Osteoblast (primary cell): ENCODE measurements at regions not wholly inside any gene's neighbourhood (a gene's known extent, or its start where the extent isn't known, plus 50 kb on each side); places are given as distances from the start of the nearest gene placed in this dataset.
A peak's percentile ranks its signal among the peaks of the same experiment; 100 is the strongest.

ENCODE experiments used
- DNase-seq: peaks from one replicate; pipeline ENCODE4 v3.0.0; 2011; ENCODE audit warnings: low spot score, mixed read lengths; ENCODE audit not compliant: insufficient read length; ENCODE audit errors: missing footprints
- H2AFZ ChIP-seq: 2 replicates; pipeline ENCODE4 v1.6.0; 2011; ENCODE audit warnings: mild to moderate bottlenecking, low read length
- H3K27ac ChIP-seq: 2 replicates; pipeline ENCODE4 v1.5.1; 2011; ENCODE audit warnings: mild to moderate bottlenecking, low read depth, low read length, moderate library complexity
- H3K27me3 ChIP-seq: 2 replicates; pipeline ENCODE4 v1.6.0; 2012; ENCODE audit warnings: mild to moderate bottlenecking, control low read depth, inconsistent platforms, low read length, moderate library complexity; ENCODE audit not compliant: insufficient read depth
- H3K36me3 ChIP-seq: 2 replicates; pipeline ENCODE4 v1.5.1; 2011; ENCODE audit warnings: mild to moderate bottlenecking, low read length, control low read depth, moderate library complexity; ENCODE audit not compliant: insufficient read depth
- H3K4me1 ChIP-seq: 2 replicates; pipeline ENCODE4 v1.5.1; 2011; ENCODE audit warnings: mild to moderate bottlenecking, low read length, control low read depth, moderate library complexity; ENCODE audit not compliant: insufficient read depth
- H3K4me2 ChIP-seq: 2 replicates; pipeline ENCODE4 v1.6.0; 2011; ENCODE audit warnings: mild to moderate bottlenecking, low read length; ENCODE audit not compliant: insufficient read depth
- H3K4me3 ChIP-seq: fragments of 200-600 bp; sonication (generic); 3 replicates; pipeline ENCODE4 v1.5.1; 2012; ENCODE audit warnings: mild to moderate bottlenecking, low read length, inconsistent platforms; ENCODE audit not compliant: insufficient read depth
- H3K79me2 ChIP-seq: 2 replicates; pipeline ENCODE4 v1.6.0; 2012; ENCODE audit warnings: mild to moderate bottlenecking, low read length, control low read depth, inconsistent platforms; ENCODE audit not compliant: insufficient read depth
- H3K9me3 ChIP-seq: 2 replicates; pipeline ENCODE4 v1.5.1; 2011; ENCODE audit warnings: low read depth, low read length, control low read depth
- H4K20me1 ChIP-seq: 2 replicates; pipeline ENCODE4 v1.6.0; 2012; ENCODE audit warnings: mild to moderate bottlenecking, low read length, control low read depth; ENCODE audit not compliant: insufficient read depth
- TF ChIP-seq, protein P1 (sequence below): IDR thresholded peaks from 2 replicates; pipeline ENCODE4 v1.5.1; 2011; ENCODE audit warnings: mild to moderate bottlenecking, low read depth, low read length, moderate library complexity; ENCODE audit errors: extremely low read depth

DNA sequence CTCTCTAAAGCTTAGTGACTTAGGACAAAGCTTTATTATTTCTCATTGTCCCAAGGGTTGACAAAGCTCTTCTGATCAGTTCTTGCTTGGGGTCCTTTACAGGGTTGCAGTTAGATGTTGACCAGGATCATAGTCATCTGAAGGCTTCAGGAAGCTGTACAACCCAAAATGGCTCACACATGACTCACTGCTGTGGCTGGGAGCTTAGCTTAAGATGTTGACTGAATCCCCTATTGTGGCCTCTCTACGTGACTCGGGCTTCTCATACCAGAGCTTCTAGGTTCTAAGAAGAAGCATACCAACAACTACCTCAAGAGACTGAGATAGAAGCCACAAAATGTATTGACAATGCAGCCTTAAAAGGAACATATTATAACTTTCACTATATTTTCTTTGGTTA, 569.6 kb upstream of the ROBO2 start:
- Histone ChIP-seq H3K4me1 (no peaks in the 10 kb centered on the region), H4K20me1 (no peaks in the 10 kb centered on the region), H3K9me3 (no peaks in the 10 kb centered on the region), H3K79me2 (no peaks in the 10 kb centered on the region), H3K27me3 (no peaks in the 10 kb centered on the region), H3K36me3 (no peaks in the 10 kb centered on the region), H2AFZ (no peak overlapping the region), H3K4me3 (no peak overlapping the region), H3K4me2 (no peak overlapping the region), H3K27ac (no peak overlapping the region)
- DNase-seq: peak; percentile 45
- TF ChIP-seq, protein P1, sequence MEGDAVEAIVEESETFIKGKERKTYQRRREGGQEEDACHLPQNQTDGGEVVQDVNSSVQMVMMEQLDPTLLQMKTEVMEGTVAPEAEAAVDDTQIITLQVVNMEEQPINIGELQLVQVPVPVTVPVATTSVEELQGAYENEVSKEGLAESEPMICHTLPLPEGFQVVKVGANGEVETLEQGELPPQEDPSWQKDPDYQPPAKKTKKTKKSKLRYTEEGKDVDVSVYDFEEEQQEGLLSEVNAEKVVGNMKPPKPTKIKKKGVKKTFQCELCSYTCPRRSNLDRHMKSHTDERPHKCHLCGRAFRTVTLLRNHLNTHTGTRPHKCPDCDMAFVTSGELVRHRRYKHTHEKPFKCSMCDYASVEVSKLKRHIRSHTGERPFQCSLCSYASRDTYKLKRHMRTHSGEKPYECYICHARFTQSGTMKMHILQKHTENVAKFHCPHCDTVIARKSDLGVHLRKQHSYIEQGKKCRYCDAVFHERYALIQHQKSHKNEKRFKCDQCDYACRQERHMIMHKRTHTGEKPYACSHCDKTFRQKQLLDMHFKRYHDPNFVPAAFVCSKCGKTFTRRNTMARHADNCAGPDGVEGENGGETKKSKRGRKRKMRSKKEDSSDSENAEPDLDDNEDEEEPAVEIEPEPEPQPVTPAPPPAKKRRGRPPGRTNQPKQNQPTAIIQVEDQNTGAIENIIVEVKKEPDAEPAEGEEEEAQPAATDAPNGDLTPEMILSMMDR: no peak

DNA sequence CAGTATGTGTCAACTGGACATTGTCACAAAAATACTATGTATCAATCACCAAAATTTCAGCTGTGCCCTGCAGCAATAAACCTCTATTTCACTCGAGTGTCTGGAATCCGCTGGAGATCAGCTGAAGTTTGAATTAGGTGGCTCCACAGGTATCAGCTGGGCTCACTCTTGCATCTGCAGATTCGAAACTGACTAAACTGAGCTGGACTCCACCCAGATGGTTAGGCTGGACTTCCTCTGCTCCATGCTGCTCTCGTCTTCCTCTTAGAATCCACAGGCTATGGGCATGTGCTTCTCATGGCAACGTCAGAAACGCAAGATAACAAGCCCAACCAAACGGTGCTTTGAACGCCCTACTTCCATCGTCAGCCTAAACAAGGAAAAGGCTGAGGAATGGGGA, 565.3 kb upstream of the ROBO2 start:
- Histone ChIP-seq H2AFZ (no peak overlapping the region), H3K4me3 (no peak overlapping the region)

DNA sequence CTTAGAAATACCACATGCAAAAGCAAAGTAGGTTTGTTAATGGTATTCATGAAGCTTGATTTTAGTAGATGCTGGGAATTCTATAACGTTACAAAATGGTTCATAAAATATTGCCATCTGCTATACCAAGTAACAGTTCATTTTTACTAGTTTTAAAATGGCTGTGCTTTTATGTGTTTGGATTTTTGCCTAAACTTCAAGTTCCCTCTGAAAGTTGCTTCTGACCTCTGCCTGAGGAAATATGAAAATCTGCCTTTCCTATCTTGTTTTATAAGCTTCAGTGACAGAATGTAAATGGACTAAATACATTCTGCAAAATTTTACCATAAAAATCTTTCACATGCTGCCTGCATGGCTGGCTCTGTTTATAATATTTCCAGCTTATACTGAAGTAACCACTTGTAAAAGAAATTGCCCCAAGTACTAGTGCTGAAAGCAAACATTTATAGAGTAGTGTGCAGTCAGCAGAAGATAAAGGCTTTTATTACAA, 560.7 kb upstream of the ROBO2 start:
- no peaks in the 10 kb centered on the region for H3K27me3 ChIP-seq
- H2AFZ ChIP-seq: no peak overlapping the region
- DNase-seq: no peak
- TF ChIP-seq, protein P1: no peak
- no peak overlapping the region for H3K4me2 ChIP-seq
- no peaks in the 10 kb centered on the region for H3K4me1 ChIP-seq
- no peaks in the 10 kb centered on the region for H4K20me1 ChIP-seq
- no peak overlapping the region for H3K4me3 ChIP-seq
- H3K79me2 ChIP-seq: no peaks in the 10 kb centered on the region
- H3K36me3 ChIP-seq: no peaks in the 10 kb centered on the region
- H3K9me3 ChIP-seq: no peaks in the 10 kb centered on the region
- H3K27ac ChIP-seq: no peak overlapping the region

More for the DNA sequence above, 565.3 kb upstream of the ROBO2 start:
- Histone ChIP-seq H3K79me2 (no peaks in the 10 kb centered on the region), H3K9me3 (no peaks in the 10 kb centered on the region), H3K36me3 (no peaks in the 10 kb centered on the region), H3K27ac (no peak overlapping the region), H4K20me1 (no peaks in the 10 kb centered on the region), H3K4me2 (no peak overlapping the region), H3K4me1 (no peaks in the 10 kb centered on the region), H3K27me3 (no peaks in the 10 kb centered on the region)
- DNase-seq: no peak
- TF ChIP-seq, protein P1: no peak

DNA sequence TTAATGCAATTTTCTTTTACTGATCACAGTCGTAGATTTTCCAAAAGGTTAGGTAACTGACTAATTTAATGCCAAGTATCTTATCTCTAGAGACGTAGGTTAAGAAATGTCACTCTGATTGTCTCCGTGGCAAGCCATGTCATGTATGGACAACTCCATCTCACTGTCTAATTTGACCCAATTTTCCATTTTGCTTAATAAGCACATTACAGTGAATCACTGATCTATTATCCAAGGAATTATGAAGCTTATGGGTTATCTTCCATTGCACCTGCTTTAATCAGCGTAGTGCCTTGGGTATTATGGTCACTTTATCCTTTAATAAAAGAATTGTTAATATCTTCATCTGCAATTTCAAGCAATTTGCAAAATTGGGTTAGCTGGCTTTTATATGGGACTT, 557.4 kb upstream of the ROBO2 start:
- H2AFZ ChIP-seq: no peak overlapping the region
- TF ChIP-seq, protein P1: no peak

More for the DNA sequence above, 557.4 kb upstream of the ROBO2 start:
- Histone ChIP-seq H3K4me3 (no peak overlapping the region), H3K4me2 (no peak overlapping the region), H3K27me3 (no peaks in the 10 kb centered on the region), H3K4me1 (no peaks in the 10 kb centered on the region), H3K36me3 (no peaks in the 10 kb centered on the region), H3K9me3 (no peaks in the 10 kb centered on the region), H3K27ac (no peak overlapping the region), H4K20me1 (no peaks in the 10 kb centered on the region), H3K79me2 (no peaks in the 10 kb centered on the region)
- DNase-seq: no peak
